Mesenchymal stem cell (in vitro differentiated cells and primary cell): ENCODE measurements at regions not wholly inside any gene's neighbourhood (a gene's known extent, or its start where the extent isn't known, plus 50 kb on each side); places are given as distances from the start of the nearest gene placed in this dataset.

Source experiments
- DNase-seq: peaks from one replicate; pipeline ENCODE4 v3.0.0-alpha.2; 2013
- H2AFZ ChIP-seq: one replicate; pipeline ENCODE4 v1.6.1; 2013; ENCODE audit warnings: low read depth, mild to moderate bottlenecking, control low read depth, inconsistent platforms, low read length, moderate library complexity
- H2AK5ac ChIP-seq: 2 replicates; pipeline ENCODE4 v1.6.1; 2013; ENCODE audit warnings: low read length, moderate library complexity, mild to moderate bottlenecking, inconsistent platforms; ENCODE audit not compliant: severe bottlenecking
- H2BK120ac ChIP-seq: one replicate; pipeline ENCODE4 v1.6.1; 2013; ENCODE audit warnings: low read depth, mild to moderate bottlenecking, inconsistent platforms, low read length, moderate library complexity
- H2BK12ac ChIP-seq, 2 experiments: one replicate each; pipeline ENCODE4 v1.6.1; 2013; ENCODE audit warnings: inconsistent platforms in 2 of 2, low read length in 2 of 2, mild to moderate bottlenecking in 2 of 2, moderate library complexity in 2 of 2, control low read depth in 1 of 2
- H2BK15ac ChIP-seq: one replicate; pipeline ENCODE4 v1.6.1; 2013; ENCODE audit warnings: mild to moderate bottlenecking, low read depth, inconsistent platforms; ENCODE audit not compliant: poor library complexity, severe bottlenecking
- H2BK5ac ChIP-seq: 2 replicates; pipeline ENCODE4 v1.6.1; 2013; ENCODE audit warnings: low read depth, mild to moderate bottlenecking, low read length, control low read depth, inconsistent platforms; ENCODE audit not compliant: poor library complexity, severe bottlenecking
- H3K14ac ChIP-seq, 2 experiments: one replicate each; pipeline ENCODE4 v1.6.1; 2013; ENCODE audit warnings: inconsistent platforms in 2 of 2, low read length in 2 of 2, control low read depth in 1 of 2, mild to moderate bottlenecking in 1 of 2, moderate library complexity in 1 of 2
- H3K18ac ChIP-seq, 2 experiments: one replicate each; pipeline ENCODE4 v1.6.1; 2013; ENCODE audit warnings: inconsistent platforms in 2 of 2, low read length in 2 of 2, control low read depth in 1 of 2, low read depth in 1 of 2, mild to moderate bottlenecking in 1 of 2
- H3K23ac ChIP-seq, 2 experiments: one replicate each; pipeline ENCODE4 v1.6.1; 2013; ENCODE audit warnings: inconsistent platforms in 2 of 2, low read length in 2 of 2, mild to moderate bottlenecking in 2 of 2, moderate library complexity in 2 of 2, control low read depth in 1 of 2
- H3K27ac ChIP-seq: 2 replicates; pipeline ENCODE4 v1.5.1; 2013; ENCODE audit warnings: mild to moderate bottlenecking, moderate library complexity, low read length, control low read depth, inconsistent platforms; ENCODE audit not compliant: poor library complexity, severe bottlenecking
- H3K27me3 ChIP-seq, 2 experiments: 2 replicates each; pipeline versions ENCODE4 v1.6.1 to v1.7.0; 2013; ENCODE audit warnings: low read length in 2 of 2, mild to moderate bottlenecking in 2 of 2, moderate library complexity in 2 of 2, control low read depth in 1 of 2, inconsistent platforms in 1 of 2; ENCODE audit not compliant: control insufficient read depth in 1 of 2, insufficient read depth in 1 of 2
- H3K36me3 ChIP-seq, 2 experiments: 2 replicates each; pipeline versions ENCODE4 v1.6.1 to v1.7.0; 2013; ENCODE audit warnings: low read length in 2 of 2, control low read depth in 1 of 2, inconsistent platforms in 1 of 2, low read depth in 1 of 2, mild to moderate bottlenecking in 1 of 2; ENCODE audit not compliant: insufficient read depth in 2 of 2, control insufficient read depth in 1 of 2
- H3K4ac ChIP-seq, 2 experiments: one replicate each; pipeline ENCODE4 v1.6.1; 2013; ENCODE audit warnings: inconsistent platforms in 2 of 2, low read length in 2 of 2, mild to moderate bottlenecking in 2 of 2, moderate library complexity in 2 of 2, control low read depth in 1 of 2, low read depth in 1 of 2
- H3K4me1 ChIP-seq: 2 replicates; pipeline ENCODE4 v1.6.1; 2013; ENCODE audit warnings: low read depth, low read length, control low read depth; ENCODE audit not compliant: control insufficient read depth, insufficient read depth
- H3K4me2 ChIP-seq: 2 replicates; pipeline ENCODE4 v1.6.1; 2013; ENCODE audit warnings: low read length, mild to moderate bottlenecking, inconsistent platforms; ENCODE audit not compliant: poor library complexity, severe bottlenecking
- H3K4me3 ChIP-seq, 2 experiments: 2 replicates each; pipeline versions ENCODE4 v1.5.1 to v1.7.0; 2013; ENCODE audit warnings: low read length in 2 of 2, mild to moderate bottlenecking in 2 of 2, control low read depth in 1 of 2, low read depth in 1 of 2; ENCODE audit not compliant: insufficient read depth in 1 of 2
- H3K79me1 ChIP-seq: replicated peaks from 2 replicates; pipeline ENCODE4 v1.6.1; 2013; ENCODE audit warnings: mild to moderate bottlenecking, control low read depth, low read length, inconsistent platforms; ENCODE audit not compliant: poor library complexity, severe bottlenecking
- H3K9ac ChIP-seq: 2 replicates; pipeline ENCODE4 v1.7.0; 2013; ENCODE audit warnings: mild to moderate bottlenecking, low read length, moderate library complexity
- H3K9me3 ChIP-seq: 2 replicates; pipeline ENCODE4 v1.7.0; 2013; ENCODE audit warnings: mild to moderate bottlenecking, low read length; ENCODE audit not compliant: control insufficient read depth
- H4K8ac ChIP-seq: one replicate; pipeline ENCODE4 v1.6.1; 2013; ENCODE audit warnings: inconsistent platforms, mild to moderate bottlenecking, low read length, moderate library complexity
- H4K91ac ChIP-seq: one replicate; pipeline ENCODE4 v1.6.1; 2013; ENCODE audit warnings: mild to moderate bottlenecking, low read length, inconsistent platforms
- WGBS: methylation state at CpG from one replicate; pipeline ENCODE4 v1.1.7; 2013; ENCODE audit warnings: mixed read lengths; 5-methylcytosine and 5-hydroxymethylcytosine counted together

DNA sequence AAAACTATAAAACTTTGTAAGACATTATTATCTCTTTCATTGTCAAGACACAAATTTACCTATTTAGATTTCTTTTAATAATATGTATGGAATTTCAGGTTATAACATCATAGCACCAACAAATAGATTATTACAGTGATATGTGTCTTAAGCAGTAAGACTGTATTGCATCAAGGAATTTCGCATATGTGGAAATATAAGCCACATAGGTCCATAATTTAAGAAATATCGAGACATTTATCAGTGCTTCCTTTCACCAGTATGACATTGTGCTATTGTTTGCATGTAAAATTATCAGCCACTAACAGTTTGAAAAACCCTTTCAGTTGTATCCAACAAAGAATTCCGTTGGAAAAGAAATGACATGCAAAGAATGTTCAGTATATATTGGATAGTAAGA, 186.7 kb upstream of the RASA1 start:
- H3K14ac ChIP-seq, result no peak overlapping the region
- no peak overlapping the region for H3K4me3 ChIP-seq
- no peak overlapping the region for H2BK120ac ChIP-seq
- no peak overlapping the region for H2BK5ac ChIP-seq
- no CpG with 5 or more reads among the region's 3 CpGs for WGBS
- H3K9me3 ChIP-seq, result no peaks in the 10 kb centered on the region
- H3K79me1 ChIP-seq, result no peaks in the 10 kb centered on the region
- no peak overlapping the region for H3K23ac ChIP-seq
- no peak overlapping the region for H4K8ac ChIP-seq
- H4K91ac ChIP-seq, result no peak overlapping the region
- no peak overlapping the region for H2AK5ac ChIP-seq
- H3K27ac ChIP-seq, result no peak overlapping the region
- no peaks in the 10 kb centered on the region for H3K27me3 ChIP-seq
- DNase-seq, result no peak
- H3K4me1 ChIP-seq, result no peaks in the 10 kb centered on the region
- no peak overlapping the region for H2AFZ ChIP-seq
- H2BK15ac ChIP-seq, result no peak overlapping the region
- H3K18ac ChIP-seq, result no peak overlapping the region
- no peak overlapping the region for H3K4me2 ChIP-seq
- no peak overlapping the region for H2BK12ac ChIP-seq
- H3K36me3 ChIP-seq, result no peaks in the 10 kb centered on the region
- no peak overlapping the region for H3K9ac ChIP-seq
- H3K4ac ChIP-seq, result no peak overlapping the region

- H4K8ac ChIP-seq, result no peak overlapping the region
- no peak overlapping the region for H3K4ac ChIP-seq
- H3K18ac ChIP-seq, result no peak overlapping the region
- H2BK5ac ChIP-seq, result no peak overlapping the region
- 90% methylated on average over 3 of the region's 4 CpGs for WGBS
- no peaks in the 10 kb centered on the region for H3K79me1 ChIP-seq
- no peak overlapping the region for H2BK120ac ChIP-seq
- H3K4me3 ChIP-seq, result no peak overlapping the region
- no peak overlapping the region for H3K9ac ChIP-seq
- no peaks in the 10 kb centered on the region for H3K4me1 ChIP-seq
- DNase-seq, result no peak
- H3K9me3 ChIP-seq, result no peaks in the 10 kb centered on the region
- no peak overlapping the region for H2BK15ac ChIP-seq
- H3K14ac ChIP-seq, result no peak overlapping the region
- no peak overlapping the region for H4K91ac ChIP-seq
- no peak overlapping the region for H3K4me2 ChIP-seq
- H2BK12ac ChIP-seq, result no peak overlapping the region
- H2AFZ ChIP-seq, result no peak overlapping the region
- no peaks in the 10 kb centered on the region for H3K27me3 ChIP-seq
- H2AK5ac ChIP-seq, result no peak overlapping the region
- no peak overlapping the region for H3K23ac ChIP-seq
- no peak overlapping the region for H3K27ac ChIP-seq
- H3K36me3 ChIP-seq, result no peaks in the 10 kb centered on the region
Observed at GRCh38 chr5:87081511-87082372, 185.9 kb upstream of the RASA1 start.

- Histone ChIP-seq H3K4me1 (no peaks in the 10 kb centered on the region), H2AFZ (no peak overlapping the region), H3K27me3 (no peaks in the 10 kb centered on the region), H3K79me1 (no peaks in the 10 kb centered on the region), H3K4ac (no peak overlapping the region), H4K8ac (no peak overlapping the region), H3K9me3 (no peaks in the 10 kb centered on the region), H3K4me2 (no peak overlapping the region), H2BK12ac (no peak overlapping the region), H2BK120ac (no peak overlapping the region), H3K9ac (no peak overlapping the region), H2BK15ac (no peak overlapping the region), H3K36me3 (no peaks in the 10 kb centered on the region), H2BK5ac (no peak overlapping the region), H3K4me3 (no peak overlapping the region), H2AK5ac (no peak overlapping the region), H3K27ac (no peak overlapping the region), H3K14ac (no peak overlapping the region), H4K91ac (no peak overlapping the region), H3K18ac (no peak overlapping the region), H3K23ac (no peak overlapping the region)
- no peak for DNase-seq
- 92% methylated on average over 2 of the region's 2 CpGs for WGBS
Observed at GRCh38 chr5:87094347-87094746, 173.3 kb upstream of the RASA1 start.

- Histone ChIP-seq H3K4ac (no peak overlapping the region), H3K79me1 (no peaks in the 10 kb centered on the region), H3K36me3 (no peaks in the 10 kb centered on the region), H4K8ac (no peak overlapping the region), H2BK120ac (no peak overlapping the region), H3K4me3 (no peak overlapping the region), H4K91ac (no peak overlapping the region), H3K23ac (no peak overlapping the region), H3K18ac (no peak overlapping the region), H3K9me3 (no peaks in the 10 kb centered on the region), H2BK15ac (no peak overlapping the region), H3K27ac (no peak overlapping the region), H3K27me3 (no peaks in the 10 kb centered on the region), H3K14ac (no peak overlapping the region), H3K4me1 (no peaks in the 10 kb centered on the region), H2AFZ (no peak overlapping the region), H2AK5ac (no peak overlapping the region), H2BK5ac (no peak overlapping the region), H2BK12ac (no peak overlapping the region), H3K9ac (no peak overlapping the region), H3K4me2 (no peak overlapping the region)
- no peak for DNase-seq
- no CpG with 5 or more reads among the region's 4 CpGs for WGBS
Observed at GRCh38 chr5:87094833-87095232, 172.8 kb upstream of the RASA1 start.
